ENCODE measurements at regions not wholly inside any gene's neighbourhood (a gene's known extent, or its start where the extent isn't known, plus 50 kb on each side); places are given as distances from the start of the nearest gene placed in this dataset.

DNA sequence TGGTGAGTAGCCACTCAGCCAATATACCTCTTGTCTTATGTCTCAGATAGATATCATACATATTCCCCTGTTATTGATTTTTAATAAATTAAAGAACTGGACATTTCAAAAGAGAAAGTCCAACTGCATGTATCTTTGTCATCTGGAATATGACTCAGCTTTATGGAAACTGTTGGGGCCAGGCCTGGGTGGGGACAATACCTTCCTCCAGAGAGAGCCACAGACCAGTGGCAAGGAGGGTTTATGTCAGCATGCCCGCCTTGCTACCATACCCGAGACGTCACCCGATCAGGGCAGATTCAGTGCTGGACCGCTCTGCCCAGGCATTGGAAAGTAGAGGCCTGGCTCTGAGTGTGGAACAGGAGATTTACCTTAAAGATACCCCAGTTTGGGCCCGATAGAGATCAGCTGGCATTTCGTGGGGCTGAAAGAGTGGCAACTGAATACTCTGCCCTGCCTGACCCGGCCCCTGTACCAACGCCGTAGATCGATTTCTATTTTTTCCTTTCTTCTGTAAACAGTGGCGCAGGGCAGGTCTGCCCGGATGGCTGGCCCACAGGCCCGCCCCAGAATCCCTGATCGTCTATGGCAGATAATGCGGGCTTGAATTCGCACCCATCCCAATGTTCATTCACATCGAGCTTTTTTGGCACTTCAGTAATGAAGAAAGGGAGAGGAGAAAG, 158.6 kb downstream of the SALL1 start:
- no peak for DNase-seq

DNA sequence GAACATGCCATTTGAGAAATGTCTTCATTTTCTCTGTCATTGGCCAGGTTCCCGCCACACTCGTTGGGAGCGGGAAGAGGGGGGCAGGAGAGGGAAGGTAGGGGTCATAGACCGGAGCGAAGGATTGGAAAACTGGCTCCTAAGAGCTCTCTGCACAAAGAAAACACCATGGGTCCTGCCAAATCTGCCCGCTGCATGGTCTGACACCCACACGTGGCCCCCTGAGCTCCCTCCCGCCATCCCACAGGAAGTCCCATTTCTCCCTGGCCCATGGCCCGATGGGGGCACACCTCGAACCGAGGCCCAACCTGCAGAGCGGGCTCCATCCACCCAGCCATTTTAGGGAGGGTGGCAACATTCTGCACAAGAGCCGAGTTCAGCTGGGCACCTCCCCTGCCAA, 159.6 kb downstream of the SALL1 start:
- no peak for DNase-seq

- no peak for DNase-seq
Measured at GRCh38 chr16:50991006-50991405, 160.1 kb downstream of the SALL1 start.

DNA sequence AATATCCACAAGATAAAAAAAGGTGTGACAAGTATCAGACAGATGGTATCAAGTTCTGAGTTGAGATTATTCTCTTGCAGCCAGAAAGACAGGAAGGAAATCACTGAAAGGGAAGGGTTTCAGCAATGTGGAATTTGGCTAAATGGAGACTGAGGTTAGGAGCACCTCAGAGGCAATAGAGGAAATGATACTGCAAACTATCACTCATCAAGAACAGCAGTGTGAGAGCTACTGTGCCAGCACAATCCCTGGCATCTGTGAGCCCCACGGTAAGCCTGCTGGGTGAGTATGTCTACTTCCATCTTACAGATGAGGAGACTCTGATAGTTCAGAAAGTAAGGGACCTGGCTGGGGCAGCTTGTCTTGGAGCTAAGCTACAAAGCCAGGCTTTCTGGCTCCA, 162.0 kb downstream of the SALL1 start:
- no peak for DNase-seq

DNA sequence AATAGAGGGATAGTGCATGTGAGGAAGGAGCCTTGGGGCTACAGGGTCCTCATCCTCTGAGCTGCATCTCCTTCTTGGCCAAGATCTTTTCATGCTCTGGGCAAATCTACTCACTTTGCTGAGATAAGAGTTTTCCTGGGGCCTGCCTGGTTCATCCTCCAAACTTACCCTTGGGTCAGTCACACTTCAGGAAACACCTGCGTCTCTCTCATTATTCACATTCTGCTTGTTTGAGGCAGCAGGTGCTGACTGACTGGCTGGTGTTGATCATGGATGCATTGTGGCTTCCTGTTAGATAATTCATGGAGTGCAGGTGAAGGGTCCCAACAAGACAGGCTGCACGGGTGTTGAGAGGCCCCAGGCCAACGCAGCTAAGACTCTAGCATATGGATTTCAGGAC, 162.6 kb downstream of the SALL1 start:
- DNase-seq, result no peak

DNA sequence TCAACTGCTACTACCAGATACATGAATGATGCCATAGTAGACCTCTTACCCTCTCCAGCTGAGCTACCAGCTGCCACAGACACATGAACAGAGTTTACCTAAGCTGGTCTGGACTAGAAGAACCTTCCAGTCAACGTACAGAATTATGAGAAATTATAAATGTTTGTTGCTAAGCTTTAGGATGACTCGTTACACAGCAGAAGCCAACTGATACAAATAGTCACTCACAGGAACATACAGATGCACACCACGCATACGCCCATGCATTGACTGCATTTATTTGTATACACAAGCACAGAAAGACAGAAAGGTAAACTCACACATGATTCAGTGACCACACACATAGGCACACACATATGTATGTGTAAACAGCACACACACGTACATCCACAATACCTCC, 164.6 kb downstream of the SALL1 start:
- DNase-seq, result no peak

DNA sequence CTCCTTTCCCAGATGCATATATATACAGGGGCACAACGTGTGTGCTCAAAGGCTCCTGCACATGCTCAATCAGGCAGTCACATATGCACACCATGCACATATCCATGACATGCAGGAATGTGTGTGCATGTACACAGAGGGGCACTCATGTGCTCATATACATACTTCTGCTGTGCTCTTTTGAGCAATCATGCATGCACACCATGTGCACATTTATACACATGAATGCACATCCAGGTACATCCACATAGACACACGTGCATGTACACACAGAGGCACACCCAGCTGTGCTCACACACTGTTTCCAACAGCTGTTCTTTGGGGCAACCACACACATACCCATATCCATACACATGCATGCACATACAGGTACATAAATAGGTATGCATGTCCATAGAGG, 165.3 kb downstream of the SALL1 start:
- no peak for DNase-seq

- DNase-seq, result no peak
Measured at GRCh38 chr16:50984688-50985087, 166.4 kb downstream of the SALL1 start.

- DNase-seq, result no peak
Measured at GRCh38 chr16:50982808-50983207, 168.3 kb downstream of the SALL1 start.

GRCh38 chr16:50981951-50982350, 169.1 kb downstream of the SALL1 start:
- no peak for DNase-seq

DNA sequence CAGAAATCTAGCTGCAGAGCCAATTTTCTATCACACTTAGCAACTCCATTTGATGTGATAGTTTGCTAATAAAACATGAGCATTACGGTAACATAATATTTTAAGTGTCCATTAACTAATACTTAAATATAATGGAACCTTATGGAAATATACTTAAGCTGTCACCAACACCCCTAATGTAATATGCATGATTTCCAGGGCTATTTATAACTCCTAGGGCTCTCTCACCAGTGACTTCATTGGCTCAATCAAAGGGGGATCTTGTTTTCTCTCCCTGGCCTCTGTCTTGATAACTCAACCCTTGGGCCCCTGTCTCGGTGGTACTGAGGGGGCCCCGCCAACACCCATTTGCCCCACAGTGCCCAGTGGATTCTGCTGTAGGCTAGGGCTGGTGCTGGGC, 170.4 kb downstream of the SALL1 start:
- DNase-seq, result no peak

DNA sequence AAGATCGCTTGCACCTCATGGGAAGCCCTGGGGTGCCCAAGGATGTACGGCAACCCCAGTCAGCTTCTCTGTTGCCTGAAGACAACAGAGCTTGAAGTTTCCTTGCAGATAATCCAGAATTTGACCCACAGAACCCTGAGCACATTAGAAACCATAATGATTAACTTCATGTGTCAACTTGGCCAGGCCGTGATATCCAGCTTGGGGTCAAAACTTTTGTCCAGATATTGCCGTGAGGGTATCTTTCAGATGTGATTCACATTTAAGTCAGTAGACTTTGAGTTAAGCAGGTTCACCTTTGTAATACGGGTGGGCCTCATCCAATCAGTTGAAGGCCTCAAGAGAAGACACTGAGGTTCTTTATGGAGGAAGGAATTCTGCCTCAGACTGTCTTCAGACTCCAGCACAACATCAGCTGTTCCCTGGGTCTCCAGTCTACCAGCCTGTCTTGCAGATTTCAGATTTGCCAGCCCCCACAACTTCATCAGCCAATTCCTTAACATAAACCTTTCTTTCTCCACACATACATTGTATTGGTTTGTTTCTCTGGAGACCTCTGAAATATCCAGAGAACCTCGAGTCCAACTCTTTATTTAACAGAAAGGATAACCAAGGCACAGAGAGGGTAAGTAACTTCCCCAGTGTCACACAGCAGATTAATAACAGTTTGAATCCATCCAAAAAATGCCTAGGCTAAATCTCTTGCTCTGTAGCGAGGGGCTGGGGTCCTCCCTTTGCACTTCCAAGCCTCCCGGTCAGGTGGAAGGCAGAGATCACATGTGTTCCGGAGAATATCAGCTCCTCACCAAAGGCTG, 171.1 kb downstream of the SALL1 start:
- DNase-seq, result no peak

GRCh38 chr16:50977138-50977537, 173.9 kb downstream of the SALL1 start:
- no peak for DNase-seq

- no peak for DNase-seq
Measured at GRCh38 chr16:50974438-50975036, 176.5 kb downstream of the SALL1 start.

DNA sequence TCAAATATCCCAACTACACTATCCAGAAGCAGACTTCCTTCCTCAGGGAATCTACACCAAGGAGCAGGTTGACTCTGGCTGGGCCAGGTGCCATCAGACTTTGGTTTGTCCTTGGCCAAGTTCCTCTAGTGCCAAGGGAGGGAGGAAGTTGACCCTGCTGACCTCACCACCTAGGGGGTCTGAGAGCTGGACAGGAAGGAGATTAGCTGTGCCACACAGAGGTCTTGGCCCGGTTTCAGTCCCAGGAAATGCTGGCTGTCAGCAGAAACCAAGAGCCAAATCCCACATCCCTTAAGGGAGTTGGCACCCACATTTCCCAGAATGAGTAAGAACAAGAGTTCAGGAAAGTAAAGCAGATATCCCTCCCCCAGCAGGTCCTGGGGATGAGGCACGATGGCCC, 178.2 kb downstream of the SALL1 start:
- DNase-seq, result no peak

- DNase-seq, result no peak
Measured at GRCh38 chr16:50970281-50970680, 180.8 kb downstream of the SALL1 start.

DNA sequence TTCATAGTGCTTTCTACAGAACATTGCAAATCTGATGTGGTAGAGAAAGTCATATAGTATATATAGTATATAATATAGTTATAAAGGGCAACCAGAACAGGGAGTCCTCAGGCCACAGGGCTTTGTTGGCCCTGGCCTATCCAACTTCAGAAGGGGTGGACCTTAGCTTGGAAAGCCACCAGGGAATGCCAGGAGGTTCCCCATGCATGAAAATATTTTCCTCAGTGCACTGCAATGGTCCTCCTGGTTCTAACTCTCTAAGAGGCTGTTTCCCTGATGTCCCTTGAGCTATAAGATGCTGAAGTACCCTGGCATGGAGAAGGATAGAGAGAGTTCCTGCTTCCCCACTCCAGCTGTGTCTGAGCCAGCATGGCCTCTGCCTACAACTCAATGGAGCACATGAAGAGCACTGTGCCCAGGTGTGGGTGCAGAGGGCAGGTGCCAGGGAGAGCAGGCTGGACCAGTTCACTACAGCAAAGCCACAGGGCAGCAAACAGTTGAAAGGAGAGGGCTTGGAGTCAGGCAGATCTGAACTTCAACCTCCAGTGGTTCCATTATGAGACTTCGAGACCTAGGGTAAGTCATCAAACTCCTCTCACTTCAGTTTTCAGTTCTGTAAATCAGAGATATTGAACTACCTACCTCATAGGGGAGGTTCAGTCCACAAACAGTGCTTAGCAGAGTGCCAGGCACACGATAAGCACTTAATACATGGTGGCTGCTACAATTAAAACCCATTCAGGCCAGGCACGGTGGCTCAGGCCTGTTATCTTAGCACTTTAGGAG, 183.1 kb downstream of the SALL1 start:
- no peak for DNase-seq

GRCh38 chr16:50964491-50964890, 186.6 kb downstream of the SALL1 start:
- DNase-seq, result no peak

DNA sequence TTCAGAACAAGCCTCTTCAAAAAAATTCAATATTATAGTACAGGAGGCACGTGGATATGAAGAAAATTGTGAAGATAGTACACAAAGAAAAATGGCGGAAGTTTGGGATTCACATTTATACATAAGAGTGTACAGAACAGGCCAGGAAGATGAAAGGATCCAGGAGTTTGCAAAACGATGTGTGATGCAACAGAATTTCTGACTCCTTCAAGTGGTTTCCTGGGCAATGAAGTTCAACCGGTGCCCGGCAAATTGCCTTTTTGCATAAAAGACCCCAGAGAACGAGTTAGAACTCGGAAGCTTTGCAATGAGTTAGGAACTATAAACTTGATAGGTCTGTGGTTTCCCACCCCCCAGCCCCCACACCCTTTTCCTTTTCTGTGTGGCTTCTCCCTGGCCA, 189.1 kb downstream of the SALL1 start:
- DNase-seq, result no peak

DNA sequence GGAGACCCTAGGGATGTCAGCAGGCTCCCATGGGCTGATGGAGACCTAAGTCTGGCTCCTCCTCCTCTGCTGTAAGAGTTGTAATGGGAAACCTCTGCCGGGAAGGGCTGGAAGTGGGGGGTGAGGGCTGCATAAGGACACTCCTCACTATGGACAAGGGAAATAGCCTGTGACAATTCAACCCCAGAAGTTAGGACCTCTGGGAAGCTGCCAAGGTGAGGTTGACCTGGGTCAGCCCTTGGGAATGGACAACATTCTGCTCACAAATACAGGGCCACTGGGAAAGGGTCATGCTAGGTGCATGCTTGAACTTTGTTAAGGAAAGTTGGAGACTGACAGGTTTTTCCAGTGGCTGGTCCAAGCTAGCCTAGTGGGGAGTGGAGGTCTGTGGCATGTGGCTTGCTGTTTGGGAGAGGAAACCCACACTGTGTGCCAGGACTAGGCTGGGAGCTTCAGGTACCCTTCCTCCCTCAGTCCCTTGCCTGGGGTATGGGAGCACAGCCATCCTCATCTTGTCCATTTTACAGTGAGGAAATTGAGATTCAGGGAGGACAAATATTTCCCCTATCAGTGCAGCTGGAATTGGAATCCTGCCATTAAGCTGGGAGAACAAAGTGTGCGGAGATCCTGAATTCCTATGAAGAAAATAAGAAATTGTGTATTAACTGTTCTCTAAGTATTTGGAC, 190.4 kb downstream of the SALL1 start:
- no peak for DNase-seq

DNA sequence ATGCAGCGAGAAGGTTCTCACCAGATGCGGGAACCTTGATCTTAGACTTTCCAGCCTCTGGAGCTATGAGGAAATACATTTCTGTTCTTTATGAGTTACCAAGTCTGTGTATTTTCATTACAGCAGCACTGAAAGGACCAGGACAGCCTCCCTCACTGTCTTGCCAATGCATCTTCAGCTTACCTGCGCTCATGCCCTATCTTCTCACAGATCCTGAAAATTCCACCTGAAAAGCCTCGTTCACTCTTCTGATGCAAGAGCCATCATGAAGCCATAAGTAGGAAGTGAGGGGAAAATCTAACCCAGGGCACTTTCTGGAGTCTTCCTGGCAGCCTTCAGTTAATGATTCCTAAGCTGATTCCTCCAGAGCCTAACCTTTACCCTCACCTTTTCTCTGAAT, 194.0 kb downstream of the SALL1 start:
- no peak for DNase-seq

GRCh38 chr16:50956637-50957036, 194.4 kb downstream of the SALL1 start:
- no peak for DNase-seq

DNA sequence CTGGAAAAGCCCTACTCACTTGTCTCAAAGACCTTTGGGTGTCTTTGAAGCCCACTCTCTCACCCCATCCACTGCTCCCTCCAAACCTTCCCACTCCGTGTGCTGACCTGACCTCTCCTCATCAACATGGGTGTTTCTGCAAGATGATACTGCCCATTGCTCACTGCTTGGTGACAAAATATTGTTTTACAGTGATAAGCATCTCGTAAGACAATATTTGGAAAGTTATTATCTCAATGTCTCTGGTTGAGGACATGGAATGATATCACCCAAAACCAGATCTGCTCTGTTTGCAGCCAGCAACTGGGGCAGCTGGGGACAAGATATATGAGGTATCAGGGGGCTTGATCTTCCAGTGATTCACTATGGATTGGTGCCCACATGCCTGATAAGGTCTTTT, 195.8 kb downstream of the SALL1 start:
- no peak for DNase-seq

Measured in T-helper 2 cell (primary cell).